ENCODE measurements at regions not wholly inside any gene's neighbourhood (a gene's known extent, or its start where the extent isn't known, plus 50 kb on each side); places are given as distances from the start of the nearest gene placed in this dataset.

DNA sequence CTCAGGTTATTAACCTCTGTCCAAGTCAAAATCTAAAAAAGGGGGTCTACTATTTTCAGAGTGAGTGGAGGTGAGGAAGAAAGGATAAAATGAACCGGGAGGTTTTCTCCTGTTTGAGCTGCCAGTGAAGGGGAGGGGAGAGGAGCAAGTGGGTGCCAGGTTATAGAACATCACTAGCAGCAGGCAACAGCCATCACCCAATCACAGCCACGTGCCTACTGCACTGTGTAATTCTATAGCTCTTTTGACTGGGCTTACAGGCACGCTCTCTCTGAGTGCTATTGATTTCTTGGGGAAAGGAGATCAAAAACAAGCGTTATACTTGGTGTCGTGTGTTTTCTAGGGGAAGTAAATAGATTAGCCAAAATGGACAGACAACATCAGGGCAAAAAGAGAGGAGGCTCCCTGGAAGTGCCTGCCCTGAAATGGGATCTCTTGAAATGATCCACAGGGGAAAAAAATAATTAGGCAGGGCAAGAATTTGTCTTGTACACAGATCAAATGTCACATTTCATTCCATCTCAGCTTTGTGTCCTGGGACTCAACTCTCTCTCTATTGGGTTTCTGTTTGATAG lies 300.5 kb upstream of the LCORL start:
- no peak for TF ChIP-seq RARB (CRISPR knock-in tag; IDR thresholded peaks at IDR 0.05)
- TF ChIP-seq, protein P1, sequence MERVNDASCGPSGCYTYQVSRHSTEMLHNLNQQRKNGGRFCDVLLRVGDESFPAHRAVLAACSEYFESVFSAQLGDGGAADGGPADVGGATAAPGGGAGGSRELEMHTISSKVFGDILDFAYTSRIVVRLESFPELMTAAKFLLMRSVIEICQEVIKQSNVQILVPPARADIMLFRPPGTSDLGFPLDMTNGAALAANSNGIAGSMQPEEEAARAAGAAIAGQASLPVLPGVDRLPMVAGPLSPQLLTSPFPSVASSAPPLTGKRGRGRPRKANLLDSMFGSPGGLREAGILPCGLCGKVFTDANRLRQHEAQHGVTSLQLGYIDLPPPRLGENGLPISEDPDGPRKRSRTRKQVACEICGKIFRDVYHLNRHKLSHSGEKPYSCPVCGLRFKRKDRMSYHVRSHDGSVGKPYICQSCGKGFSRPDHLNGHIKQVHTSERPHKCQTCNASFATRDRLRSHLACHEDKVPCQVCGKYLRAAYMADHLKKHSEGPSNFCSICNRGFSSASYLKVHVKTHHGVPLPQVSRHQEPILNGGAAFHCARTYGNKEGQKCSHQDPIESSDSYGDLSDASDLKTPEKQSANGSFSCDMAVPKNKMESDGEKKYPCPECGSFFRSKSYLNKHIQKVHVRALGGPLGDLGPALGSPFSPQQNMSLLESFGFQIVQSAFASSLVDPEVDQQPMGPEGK (CRISPR knock-in tag; IDR thresholded peaks at IDR 0.05; ENCODE audit: borderline replicate concordance), result no peak
- TF ChIP-seq GLIS3 (CRISPR knock-in tag; IDR thresholded peaks at IDR 0.05), result no peak
- no peak for TF ChIP-seq ZFP30 (CRISPR knock-in tag; IDR thresholded peaks at IDR 0.05)

Measured in SK-N-SH treated with all-trans-retinoic acid at 6 μM for 48 hours (cell line).